PC-3 (cell line): ENCODE measurements at regions not wholly inside any gene's neighbourhood (a gene's known extent, or its start where the extent isn't known, plus 50 kb on each side); places are given as distances from the start of the nearest gene placed in this dataset.

Experiments
- EZH2 ChIP-seq: fragments of 300-600 bp; sonication (generic); IDR thresholded peaks from one replicate; pipeline ENCODE4 v1.6.1; 2017; ENCODE audit warnings: antibody characterized with exemption, mild to moderate bottlenecking, low read length; ENCODE audit not compliant: unreplicated experiment
- TF ChIP-seq, protein P1 (sequence below): fragments of 300-600 bp; sonication (generic); conservative IDR thresholded peaks from 2 replicates; pipeline ENCODE4 v1.5.1; 2017; ENCODE audit warnings: antibody characterized with exemption, low read depth, mild to moderate bottlenecking, low read length

DNA sequence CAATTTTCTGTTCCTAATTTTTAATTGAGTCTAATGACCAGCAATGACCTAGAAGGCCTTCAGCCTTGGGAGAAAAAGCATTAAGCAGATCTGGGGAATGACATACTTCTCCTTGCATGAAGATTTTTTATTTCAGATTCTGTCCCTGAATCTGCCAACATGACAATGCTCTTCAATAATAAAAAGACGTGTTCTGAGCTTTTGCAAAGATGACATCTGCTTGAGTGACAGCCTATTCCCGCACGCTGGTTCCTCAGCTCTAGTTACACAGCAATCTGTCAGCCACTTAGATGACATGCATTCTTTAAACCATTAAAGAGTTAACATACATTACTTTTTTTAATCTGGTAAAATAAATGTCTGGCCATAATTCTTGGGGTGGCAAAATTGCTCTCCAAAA, 129.3 kb upstream of the CDH6 start:
- TF ChIP-seq, protein P1, sequence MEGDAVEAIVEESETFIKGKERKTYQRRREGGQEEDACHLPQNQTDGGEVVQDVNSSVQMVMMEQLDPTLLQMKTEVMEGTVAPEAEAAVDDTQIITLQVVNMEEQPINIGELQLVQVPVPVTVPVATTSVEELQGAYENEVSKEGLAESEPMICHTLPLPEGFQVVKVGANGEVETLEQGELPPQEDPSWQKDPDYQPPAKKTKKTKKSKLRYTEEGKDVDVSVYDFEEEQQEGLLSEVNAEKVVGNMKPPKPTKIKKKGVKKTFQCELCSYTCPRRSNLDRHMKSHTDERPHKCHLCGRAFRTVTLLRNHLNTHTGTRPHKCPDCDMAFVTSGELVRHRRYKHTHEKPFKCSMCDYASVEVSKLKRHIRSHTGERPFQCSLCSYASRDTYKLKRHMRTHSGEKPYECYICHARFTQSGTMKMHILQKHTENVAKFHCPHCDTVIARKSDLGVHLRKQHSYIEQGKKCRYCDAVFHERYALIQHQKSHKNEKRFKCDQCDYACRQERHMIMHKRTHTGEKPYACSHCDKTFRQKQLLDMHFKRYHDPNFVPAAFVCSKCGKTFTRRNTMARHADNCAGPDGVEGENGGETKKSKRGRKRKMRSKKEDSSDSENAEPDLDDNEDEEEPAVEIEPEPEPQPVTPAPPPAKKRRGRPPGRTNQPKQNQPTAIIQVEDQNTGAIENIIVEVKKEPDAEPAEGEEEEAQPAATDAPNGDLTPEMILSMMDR, result no peak
- TF ChIP-seq EZH2, result no peak
